K562 (cell line): ENCODE measurements at regions not wholly inside any gene's neighbourhood (a gene's known extent, or its start where the extent isn't known, plus 50 kb on each side); places are given as distances from the start of the nearest gene placed in this dataset.
A peak's percentile ranks its signal among the peaks of the same experiment; 100 is the strongest.

Source experiments
- ATF7 ChIP-seq: fragments of 450-650 bp; IDR thresholded peaks from 2 replicates; pipeline ENCODE4 v1.7.1; 2014; ENCODE audit warnings: mild to moderate bottlenecking, moderate library complexity
- CBFA2T3 ChIP-seq: fragments of 450-650 bp; IDR thresholded peaks from 2 replicates; pipeline ENCODE4 v1.6.1; 2017
- EZH2 ChIP-seq: IDR thresholded peaks from 2 replicates; pipeline ENCODE4 v1.6.1; 2012; ENCODE audit warnings: low read depth, mild to moderate bottlenecking, inconsistent platforms, low read length, borderline replicate concordance
- FOSL1 ChIP-seq: fragments of 200-800 bp; sonication (Bioruptor generic); conservative IDR thresholded peaks from 2 replicates; pipeline ENCODE4 v1.6.1; 2016; ENCODE audit warnings: missing genetic modification characterization, missing compliant biosample characterization
- FOXK1 ChIP-seq: sonication (generic); formaldehyde crosslinking; IDR thresholded peaks from 2 replicates; pipeline ENCODE4 v1.8.0; 2022; ENCODE audit warnings: missing genetic modification reagents, mild to moderate bottlenecking, borderline replicate concordance
- GABPA ChIP-seq: fragments of 200-800 bp; sonication (Bioruptor generic); conservative IDR thresholded peaks from 2 replicates; pipeline ENCODE4 v1.6.1; 2016; ENCODE audit warnings: low read depth, missing genetic modification characterization, missing compliant biosample characterization
- KLF1 ChIP-seq: fragments of 450-650 bp; IDR thresholded peaks from 2 replicates; pipeline ENCODE4 v1.6.1; 2016; ENCODE audit warnings: missing genetic modification characterization, missing compliant biosample characterization
- MAFK ChIP-seq: IDR thresholded peaks from 2 replicates; pipeline ENCODE4 v1.6.1; 2011; ENCODE audit warnings: low read length, improper control_type of control experiment
- PCBP1 ChIP-seq: fragments of 200-400 bp; formaldehyde crosslinking; IDR thresholded peaks from 2 replicates; pipeline ENCODE4 v1.6.1; 2018; ENCODE audit warnings: mild to moderate bottlenecking, low read depth, low read length; ENCODE audit not compliant: poor library complexity, severe bottlenecking
- PHF20 ChIP-seq: fragments of 450-650 bp; IDR thresholded peaks from 2 replicates; pipeline ENCODE4 v1.6.1; 2018; ENCODE audit not compliant: partially characterized antibody
- SIRT6 ChIP-seq: IDR thresholded peaks from one replicate; pipeline ENCODE4 v1.6.1; 2012; ENCODE audit warnings: low read depth, mild to moderate bottlenecking, control low read depth, inconsistent platforms, low read length, moderate library complexity
- SREBF1 ChIP-seq: fragments of 150-350 bp; IDR thresholded peaks from 2 replicates; pipeline ENCODE4 v1.6.1; 2014; ENCODE audit warnings: antibody characterized with exemption, low read depth, low read length, borderline replicate concordance
- ZNF12 ChIP-seq: sonication (generic); formaldehyde crosslinking; IDR thresholded peaks from 2 replicates; pipeline ENCODE4 v1.4.0; 2020; ENCODE audit warnings: mild to moderate bottlenecking, missing genetic modification reagents
- ZNF316 ChIP-seq: fragments of 450-650 bp; IDR thresholded peaks from 2 replicates; pipeline ENCODE4 v1.6.1; 2016
- ZNF436 ChIP-seq: fragments of 250-450, 450-650 bp; sonication (Bioruptor Pico); formaldehyde crosslinking; IDR thresholded peaks from 2 replicates; pipeline ENCODE4 v1.7.0; 2020; ENCODE audit warnings: mild to moderate bottlenecking
- ZNF584 ChIP-seq: fragments of 200-800 bp; sonication (Bioruptor generic); IDR thresholded peaks from 2 replicates; pipeline ENCODE4 v1.6.1; 2016; ENCODE audit warnings: low read depth, mild to moderate bottlenecking, missing genetic modification characterization, missing compliant biosample characterization
- ZNF707 ChIP-seq: fragments of 250-450 bp; sonication (Bioruptor Pico); conservative IDR thresholded peaks from 2 replicates; pipeline ENCODE4 v1.8.0; 2022; ENCODE audit warnings: inconsistent platforms, mild to moderate bottlenecking, moderate library complexity
- TF ChIP-seq, protein P1 (sequence below): fragments of 250-450 bp; sonication (Bioruptor Pico); IDR thresholded peaks from 2 replicates; pipeline ENCODE4 v1.4.0; 2020; ENCODE audit warnings: mild to moderate bottlenecking, moderate library complexity
- TF ChIP-seq, protein P2 (sequence below): fragments of 250-450 bp; sonication (Bioruptor Pico); IDR thresholded peaks from 2 replicates; pipeline ENCODE4 v1.5.0; 2021; ENCODE audit warnings: mild to moderate bottlenecking, moderate library complexity
- TF ChIP-seq, protein P3 (sequence below): fragments of 250-450 bp; sonication (Bioruptor Pico); IDR thresholded peaks from 2 replicates; pipeline ENCODE4 v1.8.0; 2021; ENCODE audit warnings: moderate library complexity, mild to moderate bottlenecking, inconsistent platforms
- TF ChIP-seq, protein P4 (sequence below): sonication (generic); formaldehyde crosslinking; IDR thresholded peaks from 2 replicates; pipeline ENCODE4 v1.8.1; 2023; ENCODE audit warnings: mild to moderate bottlenecking, missing genetic modification reagents
- TF ChIP-seq, protein P5 (sequence below): fragments of 250-450 bp; sonication (Bioruptor Pico); IDR thresholded peaks from 2 replicates; pipeline ENCODE4 v1.8.0; 2021; ENCODE audit warnings: moderate library complexity, mild to moderate bottlenecking, inconsistent platforms

DNA sequence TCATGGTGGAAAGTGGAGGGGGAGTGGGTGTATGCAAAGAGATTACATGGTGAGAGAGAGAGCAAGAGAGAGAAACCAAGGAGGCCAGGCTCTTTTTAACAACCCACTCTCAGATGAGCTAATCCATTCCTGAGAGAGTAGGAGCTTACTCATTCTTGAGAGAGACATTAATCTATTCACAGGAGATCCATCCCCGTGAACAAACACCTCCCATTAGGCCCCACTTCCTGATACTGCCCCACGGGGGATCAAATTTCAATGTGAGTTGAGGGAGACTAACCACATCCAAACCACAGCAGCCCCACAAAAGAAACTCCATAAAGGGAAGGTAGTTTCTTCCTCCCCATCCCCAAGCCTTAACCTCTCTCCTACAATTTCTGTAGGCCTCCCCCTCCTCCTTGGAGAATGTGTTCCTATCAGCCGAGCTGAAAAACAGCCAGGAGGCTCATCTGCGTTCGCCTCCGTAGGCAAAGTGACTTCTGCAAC, 450.0 kb downstream of the NPIPA7 start (continued):
- no peak for TF ChIP-seq PCBP1
- TF ChIP-seq FOXK1 (CRISPR knock-in tag) = no peak
- no peak for TF ChIP-seq SIRT6
- TF ChIP-seq, protein P1, sequence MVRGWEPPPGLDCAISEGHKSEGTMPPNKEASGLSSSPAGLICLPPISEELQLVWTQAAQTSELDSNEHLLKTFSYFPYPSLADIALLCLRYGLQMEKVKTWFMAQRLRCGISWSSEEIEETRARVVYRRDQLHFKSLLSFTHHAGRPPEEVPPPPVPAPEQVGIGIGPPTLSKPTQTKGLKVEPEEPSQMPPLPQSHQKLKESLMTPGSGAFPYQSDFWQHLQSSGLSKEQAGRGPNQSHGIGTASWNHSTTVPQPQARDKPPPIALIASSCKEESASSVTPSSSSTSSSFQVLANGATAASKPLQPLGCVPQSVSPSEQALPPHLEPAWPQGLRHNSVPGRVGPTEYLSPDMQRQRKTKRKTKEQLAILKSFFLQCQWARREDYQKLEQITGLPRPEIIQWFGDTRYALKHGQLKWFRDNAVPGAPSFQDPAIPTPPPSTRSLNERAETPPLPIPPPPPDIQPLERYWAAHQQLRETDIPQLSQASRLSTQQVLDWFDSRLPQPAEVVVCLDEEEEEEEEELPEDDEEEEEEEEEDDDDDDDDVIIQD (CRISPR knock-in tag) = no peak
- no peak; the same call in 1 of the 2 replicates for TF ChIP-seq FOSL1 (tag)
- peak; percentile 55; the same call in 1 of the 2 replicates for TF ChIP-seq ATF7
- no peak for TF ChIP-seq ZNF584
- TF ChIP-seq CBFA2T3 = peak; percentile 18; the same call in 1 of the 2 replicates
- 0 out of 2 replicates have a peak, but pooled peaks have one; percentile 33 for TF ChIP-seq GABPA (tag)
- TF ChIP-seq ZNF707 (CRISPR knock-in tag) = no peak
- no peak for TF ChIP-seq KLF1 (tag)
- TF ChIP-seq, protein P2, sequence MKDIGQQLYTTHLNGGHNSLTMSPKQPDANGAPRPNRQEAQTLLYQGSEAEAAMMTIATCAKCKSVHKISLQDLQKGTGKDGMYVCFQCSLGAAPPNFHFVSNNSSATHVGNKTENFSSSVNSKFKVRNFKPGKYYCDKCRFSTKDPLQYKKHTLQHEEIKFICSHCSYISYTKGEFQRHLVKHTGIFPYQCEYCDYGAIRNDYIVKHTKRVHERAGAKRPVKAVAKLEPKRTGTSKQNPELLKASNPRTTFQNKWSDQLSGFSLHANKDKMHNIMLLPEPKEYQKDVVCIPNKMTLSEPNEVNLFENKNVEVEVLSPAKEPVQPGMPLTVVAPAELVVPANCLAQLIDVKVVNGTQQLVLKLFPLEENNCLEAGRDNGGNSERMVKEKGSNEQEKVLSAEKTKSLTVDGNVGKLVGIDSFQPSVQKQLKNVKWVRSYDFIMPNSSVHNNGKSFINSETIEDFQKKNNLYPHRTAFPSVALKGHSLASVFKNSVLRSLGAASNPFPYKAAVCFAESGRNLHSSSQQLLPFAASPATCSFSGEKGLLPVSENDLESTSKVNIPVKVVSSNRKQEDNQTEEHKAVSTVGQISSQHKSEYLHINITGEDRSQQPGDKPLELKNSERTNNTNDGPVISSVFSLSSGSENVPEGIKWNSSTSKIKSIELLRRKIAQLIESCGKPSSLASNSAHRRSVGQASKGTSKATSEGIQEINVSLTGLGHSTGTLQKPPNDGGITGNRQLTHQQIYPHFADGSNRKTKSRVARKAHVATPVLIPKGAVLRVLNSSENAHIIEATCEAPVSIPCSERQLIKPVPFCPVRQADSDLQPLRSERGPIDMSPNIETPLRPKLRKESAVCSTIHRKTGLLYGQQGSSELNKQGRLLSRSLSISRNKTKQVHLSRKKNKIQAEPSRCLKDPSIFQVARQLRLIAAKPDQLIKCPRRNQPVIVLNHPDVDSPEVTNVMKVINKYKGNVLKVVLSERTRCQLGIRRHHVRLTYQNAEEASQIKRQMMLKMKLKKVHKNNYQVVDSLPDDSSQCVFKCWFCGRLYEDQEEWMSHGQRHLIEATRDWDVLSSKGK = no peak
- no peak for TF ChIP-seq SREBF1
- no peak for TF ChIP-seq PHF20
- no peak for TF ChIP-seq ZNF316
- TF ChIP-seq, protein P3, sequence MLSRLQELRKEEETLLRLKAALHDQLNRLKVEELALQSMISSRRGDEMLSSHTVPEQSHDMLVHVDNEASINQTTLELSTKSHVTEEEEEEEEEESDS (CRISPR knock-in tag) = no peak
- no peak for TF ChIP-seq MAFK
- TF ChIP-seq, protein P4, sequence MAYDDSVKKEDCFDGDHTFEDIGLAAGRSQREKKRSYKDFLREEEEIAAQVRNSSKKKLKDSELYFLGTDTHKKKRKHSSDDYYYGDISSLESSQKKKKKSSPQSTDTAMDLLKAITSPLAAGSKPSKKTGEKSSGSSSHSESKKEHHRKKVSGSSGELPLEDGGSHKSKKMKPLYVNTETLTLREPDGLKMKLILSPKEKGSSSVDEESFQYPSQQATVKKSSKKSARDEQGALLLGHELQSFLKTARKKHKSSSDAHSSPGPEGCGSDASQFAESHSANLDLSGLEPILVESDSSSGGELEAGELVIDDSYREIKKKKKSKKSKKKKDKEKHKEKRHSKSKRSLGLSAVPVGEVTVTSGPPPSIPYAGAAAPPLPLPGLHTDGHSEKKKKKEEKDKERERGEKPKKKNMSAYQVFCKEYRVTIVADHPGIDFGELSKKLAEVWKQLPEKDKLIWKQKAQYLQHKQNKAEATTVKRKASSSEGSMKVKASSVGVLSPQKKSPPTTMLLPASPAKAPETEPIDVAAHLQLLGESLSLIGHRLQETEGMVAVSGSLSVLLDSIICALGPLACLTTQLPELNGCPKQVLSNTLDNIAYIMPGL (CRISPR knock-in tag) = no peak
- TF ChIP-seq EZH2 = no peak
- TF ChIP-seq, protein P5, sequence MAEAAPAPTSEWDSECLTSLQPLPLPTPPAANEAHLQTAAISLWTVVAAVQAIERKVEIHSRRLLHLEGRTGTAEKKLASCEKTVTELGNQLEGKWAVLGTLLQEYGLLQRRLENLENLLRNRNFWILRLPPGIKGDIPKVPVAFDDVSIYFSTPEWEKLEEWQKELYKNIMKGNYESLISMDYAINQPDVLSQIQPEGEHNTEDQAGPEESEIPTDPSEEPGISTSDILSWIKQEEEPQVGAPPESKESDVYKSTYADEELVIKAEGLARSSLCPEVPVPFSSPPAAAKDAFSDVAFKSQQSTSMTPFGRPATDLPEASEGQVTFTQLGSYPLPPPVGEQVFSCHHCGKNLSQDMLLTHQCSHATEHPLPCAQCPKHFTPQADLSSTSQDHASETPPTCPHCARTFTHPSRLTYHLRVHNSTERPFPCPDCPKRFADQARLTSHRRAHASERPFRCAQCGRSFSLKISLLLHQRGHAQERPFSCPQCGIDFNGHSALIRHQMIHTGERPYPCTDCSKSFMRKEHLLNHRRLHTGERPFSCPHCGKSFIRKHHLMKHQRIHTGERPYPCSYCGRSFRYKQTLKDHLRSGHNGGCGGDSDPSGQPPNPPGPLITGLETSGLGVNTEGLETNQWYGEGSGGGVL (CRISPR knock-in tag) = no peak
- no peak for TF ChIP-seq ZNF436 (CRISPR knock-in tag)
- TF ChIP-seq ZNF12 = no peak
